HCT116 (cell line): ENCODE measurements at regions not wholly inside any gene's neighbourhood (a gene's known extent, or its start where the extent isn't known, plus 50 kb on each side); places are given as distances from the start of the nearest gene placed in this dataset.

Source experiments
- ATAC-seq: fragments of 200-7000 bp; cut with Tn5 transposase; 2 replicates; pipeline ENCODE4 v1.9.1; 2020; ENCODE audit warnings: mild to moderate bottlenecking, moderate library complexity
- BruUV-seq: library from RNA; stranded (reverse); fragments of 400-500 nt; replicated peaks from 2 replicates; lab custom pipeline; 2021; lab: Mats Ljungman, UMichigan
- CTCF ChIA-PET: fragments of 300-600 bp; sonication (Branson Sonifier 250); formaldehyde crosslinking; loops from one replicate; lab custom pipeline; 2021; ENCODE audit warnings: antibody characterized with exemption; lab: Charles Lee
- POLR2A ChIA-PET: fragments of 300-600, 350-600 bp; sonication (Branson Sonifier 250); formaldehyde crosslinking; loops from one replicate; lab custom pipeline; 2021; ENCODE audit warnings: antibody characterized with exemption; lab: Charles Lee
- RAD21 ChIA-PET, 2 experiments: fragments of 300-600 bp; sonication (Branson Sonifier 250); formaldehyde crosslinking; loops; one replicate each; lab custom pipeline; 2023; ENCODE audit warnings: low total read pairs in 2 of 2; ENCODE audit not compliant: uncharacterized antibody in 2 of 2, unreplicated experiment in 2 of 2, low non-redundant PET in 1 of 2; lab: Charles Lee
- DNase-seq: peaks from one replicate; pipeline ENCODE4 v3.0.0-alpha.2; 2010; ENCODE audit warnings: low read depth, low spot score
- H2AFZ ChIP-seq: fragments of 200-600 bp; shearing (Covaris generic), sonication (generic); 2 replicates; pipeline ENCODE4 v1.6.1; 2017; ENCODE audit warnings: low read depth, mixed run types, mixed read lengths, antibody characterized with exemption, low read length; ENCODE audit not compliant: poor library complexity, severe bottlenecking
- H3K27ac ChIP-seq: 2 replicates; pipeline ENCODE4 v1.5.1; 2012; ENCODE audit warnings: low read depth, low read length
- H3K27me3 ChIP-seq: fragments of 200-600 bp; sonication (generic); 2 replicates; pipeline ENCODE4 v1.6.1; 2016; ENCODE audit warnings: mixed run types, low read length, mixed read lengths; ENCODE audit not compliant: insufficient read depth
- H3K36me3 ChIP-seq, 2 experiments: fragments of 200-500 bp in 1 of 2; fragments of 200-600 bp in 1 of 2; sonication (Bioruptor generic) in 1 of 2; sonication (generic) in 1 of 2; 2 replicates each; pipeline versions ENCODE4 v1.5.1 to v1.6.1; 2014 to 2016; ENCODE audit warnings: low read length in 2 of 2, inconsistent platforms in 1 of 2, mixed read lengths in 1 of 2, mixed run types in 1 of 2; ENCODE audit not compliant: insufficient read depth in 2 of 2, control insufficient read depth in 1 of 2
- H3K4me1 ChIP-seq, 2 experiments: fragments of 200-600 bp in 1 of 2; sonication (generic) in 1 of 2; 2 replicates each; pipeline versions ENCODE4 v1.5.1 to v1.6.1; 2012 to 2017; ENCODE audit warnings: low read length in 2 of 2, inconsistent platforms in 1 of 2, mild to moderate bottlenecking in 1 of 2, mixed read lengths in 1 of 2, mixed run types in 1 of 2, moderate library complexity in 1 of 2; ENCODE audit not compliant: insufficient read depth in 2 of 2, control insufficient read depth in 1 of 2
- H3K4me2 ChIP-seq: fragments of 200-600 bp; sonication (generic); 2 replicates; pipeline ENCODE4 v1.6.1; 2017; ENCODE audit warnings: mixed run types, low read length, mixed read lengths
- H3K4me3 ChIP-seq, 2 experiments: fragments of 200-600 bp in 1 of 2; sonication (generic) in 1 of 2; replicated peaks in 1 of 2; 2 replicates each; pipeline ENCODE4 v1.5.1; 2011 to 2016; ENCODE audit warnings: low read length in 2 of 2, control low read depth in 1 of 2, low read depth in 1 of 2, mild to moderate bottlenecking in 1 of 2, mixed read lengths in 1 of 2, mixed run types in 1 of 2
- H3K79me2 ChIP-seq: fragments of 200-600 bp; sonication (generic); 2 replicates; pipeline ENCODE4 v1.6.1; 2017; ENCODE audit warnings: mild to moderate bottlenecking, mixed run types, low read length, moderate library complexity, mixed read lengths; ENCODE audit not compliant: insufficient read depth
- H3K9ac ChIP-seq: fragments of 200-600 bp; sonication (generic); 2 replicates; pipeline ENCODE4 v1.6.1; 2016; ENCODE audit warnings: low read length, mixed read lengths
- H3K9me2 ChIP-seq: fragments of 200-600 bp; sonication (generic), shearing (Covaris generic); 2 replicates; pipeline ENCODE4 v1.6.1; 2017; ENCODE audit warnings: mixed run types, mild to moderate bottlenecking, moderate library complexity; ENCODE audit not compliant: insufficient read depth
- H3K9me3 ChIP-seq, 2 experiments: fragments of 200-500 bp in 1 of 2; fragments of 200-600 bp in 1 of 2; sonication (Bioruptor generic) in 1 of 2; sonication (generic) in 1 of 2; 2 replicates each; pipeline ENCODE4 v1.6.1; 2014 to 2017; ENCODE audit warnings: low read length in 2 of 2, mixed read lengths in 2 of 2, inconsistent platforms in 1 of 2, low read depth in 1 of 2, mild to moderate bottlenecking in 1 of 2, mixed run types in 1 of 2, moderate library complexity in 1 of 2; ENCODE audit not compliant: control insufficient read depth in 1 of 2, insufficient read depth in 1 of 2
- H4K20me1 ChIP-seq: fragments of 200-600 bp; sonication (generic), shearing (Covaris generic); 2 replicates; pipeline ENCODE4 v1.6.1; 2017; ENCODE audit warnings: mixed run types, mild to moderate bottlenecking, moderate library complexity; ENCODE audit not compliant: insufficient read depth
- CBX3 ChIP-seq: IDR thresholded peaks from 2 replicates; pipeline ENCODE4 v1.6.1; 2012; ENCODE audit warnings: low read depth
- CEBPB ChIP-seq: IDR thresholded peaks from 2 replicates; pipeline ENCODE4 v1.6.1; 2012; ENCODE audit warnings: low read depth
- EGR1 ChIP-seq: IDR thresholded peaks from 2 replicates; pipeline ENCODE4 v1.6.1; 2012; ENCODE audit warnings: low read depth
- ELF1 ChIP-seq: IDR thresholded peaks from 2 replicates; pipeline ENCODE4 v1.6.1; 2012; ENCODE audit warnings: low read depth, borderline replicate concordance
- EZH2 ChIP-seq: fragments of 200-600 bp; sonication (generic); IDR thresholded peaks from 2 replicates; pipeline ENCODE4 v1.6.1; 2017; ENCODE audit warnings: antibody characterized with exemption, mixed run types
- EZH2phosphoT487 ChIP-seq: fragments of 200-600 bp; IDR thresholded peaks from 2 replicates; pipeline ENCODE4 v1.6.1; 2018; ENCODE audit warnings: antibody characterized with exemption, borderline replicate concordance
- FOSL1 ChIP-seq: IDR thresholded peaks from 2 replicates; pipeline ENCODE4 v1.6.1; 2012; ENCODE audit warnings: low read depth
- MAX ChIP-seq: IDR thresholded peaks from 2 replicates; pipeline ENCODE4 v1.6.1; 2012
- POLR2A ChIP-seq: IDR thresholded peaks from 2 replicates; pipeline ENCODE4 v1.7.0; 2011; ENCODE audit warnings: borderline replicate concordance; ENCODE audit not compliant: insufficient read depth, insufficient read length; ENCODE audit errors: extremely low read depth
- POLR2AphosphoS5 ChIP-seq: IDR thresholded peaks from 2 replicates; pipeline ENCODE4 v1.6.1; 2011; ENCODE audit warnings: mild to moderate bottlenecking, low read depth, low read length, moderate library complexity
- RAD21 ChIP-seq: IDR thresholded peaks from 2 replicates; pipeline ENCODE4 v1.6.1; 2012; ENCODE audit warnings: low read depth, mild to moderate bottlenecking
- SIN3A ChIP-seq: IDR thresholded peaks from 2 replicates; pipeline ENCODE4 v1.6.1; 2012; ENCODE audit warnings: low read depth
- SP1 ChIP-seq: IDR thresholded peaks from 2 replicates; pipeline ENCODE4 v1.6.1; 2012; ENCODE audit warnings: low read depth
- SRF ChIP-seq: IDR thresholded peaks from 2 replicates; pipeline ENCODE4 v1.6.1; 2012; ENCODE audit warnings: low read depth
- YY1 ChIP-seq: IDR thresholded peaks from 2 replicates; pipeline ENCODE4 v1.6.1; 2011; ENCODE audit warnings: low read length, low read depth, moderate library complexity, mild to moderate bottlenecking; ENCODE audit not compliant: insufficient replicate concordance; ENCODE audit errors: extremely low read depth
- ZFX ChIP-seq: fragments of 450-650 bp; IDR thresholded peaks from 2 replicates; pipeline ENCODE4 v1.6.1; 2017
- ZNF274 ChIP-seq: fragments of 200-500 bp; sonication (Bioruptor generic); IDR thresholded peaks from 2 replicates; pipeline ENCODE4 v1.6.1; 2014; ENCODE audit warnings: mild to moderate bottlenecking, low read depth, low read length, inconsistent platforms
- intact Hi-C: fragments of 100-400 bp; cut with micrococcal nuclease; formaldehyde crosslinking; loops from 2 replicates; pipeline ENCODE4 v1.10.0; 2022
- TF ChIP-seq, protein P1 (sequence below): IDR thresholded peaks from 2 replicates; pipeline ENCODE4 v1.6.1; 2011; ENCODE audit warnings: mild to moderate bottlenecking, low read length, moderate library complexity; ENCODE audit not compliant: insufficient replicate concordance; ENCODE audit errors: extremely low read depth
- TF ChIP-seq, protein P2 (sequence below): IDR thresholded peaks from 2 replicates; pipeline ENCODE4 v1.6.1; 2012; ENCODE audit warnings: low read depth
- TF ChIP-seq, protein P3 (sequence below): IDR thresholded peaks from 2 replicates; pipeline ENCODE4 v1.6.1; 2012

GRCh38 chr5:72608926-72609325, 101.7 kb upstream of the ZNF366 start:
- Histone ChIP-seq H3K27ac (no peak overlapping the region), H3K36me3 (no peaks in the 10 kb centered on the region), H3K27me3 (no peaks in the 10 kb centered on the region), H3K9me2 (no peaks in the 10 kb centered on the region), H3K4me3 (no peak overlapping the region), H3K79me2 (no peaks in the 10 kb centered on the region), H3K4me1 (no peaks in the 10 kb centered on the region), H2AFZ (no peak overlapping the region), H3K9ac (no peak overlapping the region), H3K9me3 (no peaks in the 10 kb centered on the region), H4K20me1 (no peaks in the 10 kb centered on the region), H3K4me2 (no peak overlapping the region)
- BruUV-seq: no TSS peak
- ATAC-seq: no peak
- POLR2A ChIA-PET: no interaction called here
- intact Hi-C loops: no loop called here
- CTCF ChIA-PET: no interaction called here
- RAD21 ChIA-PET: no interaction called here
- TF ChIP-seq YY1 (no peak), MAX (no peak), POLR2AphosphoS5 (no peak), FOSL1 (no peak), SRF (no peak), EGR1 (no peak), SIN3A (no peak), CBX3 (no peak), ZFX (no peak), EZH2 (no peak), ZNF274 (no peak), CEBPB (no peak), ELF1 (no peak), EZH2phosphoT487 (no peak), RAD21 (no peak), POLR2A (no peak), SP1 (no peak)
- TF ChIP-seq, protein P1, sequence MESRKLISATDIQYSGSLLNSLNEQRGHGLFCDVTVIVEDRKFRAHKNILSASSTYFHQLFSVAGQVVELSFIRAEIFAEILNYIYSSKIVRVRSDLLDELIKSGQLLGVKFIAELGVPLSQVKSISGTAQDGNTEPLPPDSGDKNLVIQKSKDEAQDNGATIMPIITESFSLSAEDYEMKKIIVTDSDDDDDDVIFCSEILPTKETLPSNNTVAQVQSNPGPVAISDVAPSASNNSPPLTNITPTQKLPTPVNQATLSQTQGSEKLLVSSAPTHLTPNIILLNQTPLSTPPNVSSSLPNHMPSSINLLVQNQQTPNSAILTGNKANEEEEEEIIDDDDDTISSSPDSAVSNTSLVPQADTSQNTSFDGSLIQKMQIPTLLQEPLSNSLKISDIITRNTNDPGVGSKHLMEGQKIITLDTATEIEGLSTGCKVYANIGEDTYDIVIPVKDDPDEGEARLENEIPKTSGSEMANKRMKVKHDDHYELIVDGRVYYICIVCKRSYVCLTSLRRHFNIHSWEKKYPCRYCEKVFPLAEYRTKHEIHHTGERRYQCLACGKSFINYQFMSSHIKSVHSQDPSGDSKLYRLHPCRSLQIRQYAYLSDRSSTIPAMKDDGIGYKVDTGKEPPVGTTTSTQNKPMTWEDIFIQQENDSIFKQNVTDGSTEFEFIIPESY: no peak
- TF ChIP-seq, protein P2, sequence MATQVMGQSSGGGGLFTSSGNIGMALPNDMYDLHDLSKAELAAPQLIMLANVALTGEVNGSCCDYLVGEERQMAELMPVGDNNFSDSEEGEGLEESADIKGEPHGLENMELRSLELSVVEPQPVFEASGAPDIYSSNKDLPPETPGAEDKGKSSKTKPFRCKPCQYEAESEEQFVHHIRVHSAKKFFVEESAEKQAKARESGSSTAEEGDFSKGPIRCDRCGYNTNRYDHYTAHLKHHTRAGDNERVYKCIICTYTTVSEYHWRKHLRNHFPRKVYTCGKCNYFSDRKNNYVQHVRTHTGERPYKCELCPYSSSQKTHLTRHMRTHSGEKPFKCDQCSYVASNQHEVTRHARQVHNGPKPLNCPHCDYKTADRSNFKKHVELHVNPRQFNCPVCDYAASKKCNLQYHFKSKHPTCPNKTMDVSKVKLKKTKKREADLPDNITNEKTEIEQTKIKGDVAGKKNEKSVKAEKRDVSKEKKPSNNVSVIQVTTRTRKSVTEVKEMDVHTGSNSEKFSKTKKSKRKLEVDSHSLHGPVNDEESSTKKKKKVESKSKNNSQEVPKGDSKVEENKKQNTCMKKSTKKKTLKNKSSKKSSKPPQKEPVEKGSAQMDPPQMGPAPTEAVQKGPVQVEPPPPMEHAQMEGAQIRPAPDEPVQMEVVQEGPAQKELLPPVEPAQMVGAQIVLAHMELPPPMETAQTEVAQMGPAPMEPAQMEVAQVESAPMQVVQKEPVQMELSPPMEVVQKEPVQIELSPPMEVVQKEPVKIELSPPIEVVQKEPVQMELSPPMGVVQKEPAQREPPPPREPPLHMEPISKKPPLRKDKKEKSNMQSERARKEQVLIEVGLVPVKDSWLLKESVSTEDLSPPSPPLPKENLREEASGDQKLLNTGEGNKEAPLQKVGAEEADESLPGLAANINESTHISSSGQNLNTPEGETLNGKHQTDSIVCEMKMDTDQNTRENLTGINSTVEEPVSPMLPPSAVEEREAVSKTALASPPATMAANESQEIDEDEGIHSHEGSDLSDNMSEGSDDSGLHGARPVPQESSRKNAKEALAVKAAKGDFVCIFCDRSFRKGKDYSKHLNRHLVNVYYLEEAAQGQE: no peak
- TF ChIP-seq, protein P3, sequence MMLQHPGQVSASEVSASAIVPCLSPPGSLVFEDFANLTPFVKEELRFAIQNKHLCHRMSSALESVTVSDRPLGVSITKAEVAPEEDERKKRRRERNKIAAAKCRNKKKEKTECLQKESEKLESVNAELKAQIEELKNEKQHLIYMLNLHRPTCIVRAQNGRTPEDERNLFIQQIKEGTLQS: no peak
- no peak for DNase-seq
